ENCODE measurements at regions not wholly inside any gene's neighbourhood (a gene's known extent, or its start where the extent isn't known, plus 50 kb on each side); places are given as distances from the start of the nearest gene placed in this dataset.
"Not testable (repeated sequence)": the region's sequence is repeated elsewhere in the genome, so short reads cannot be mapped to it uniquely, and the experiment has no call there.

GRCh38 chr2:87469180-87470151 is 278.4 kb upstream of the PLGLB2 start:
- TF ChIP-seq, protein P1, sequence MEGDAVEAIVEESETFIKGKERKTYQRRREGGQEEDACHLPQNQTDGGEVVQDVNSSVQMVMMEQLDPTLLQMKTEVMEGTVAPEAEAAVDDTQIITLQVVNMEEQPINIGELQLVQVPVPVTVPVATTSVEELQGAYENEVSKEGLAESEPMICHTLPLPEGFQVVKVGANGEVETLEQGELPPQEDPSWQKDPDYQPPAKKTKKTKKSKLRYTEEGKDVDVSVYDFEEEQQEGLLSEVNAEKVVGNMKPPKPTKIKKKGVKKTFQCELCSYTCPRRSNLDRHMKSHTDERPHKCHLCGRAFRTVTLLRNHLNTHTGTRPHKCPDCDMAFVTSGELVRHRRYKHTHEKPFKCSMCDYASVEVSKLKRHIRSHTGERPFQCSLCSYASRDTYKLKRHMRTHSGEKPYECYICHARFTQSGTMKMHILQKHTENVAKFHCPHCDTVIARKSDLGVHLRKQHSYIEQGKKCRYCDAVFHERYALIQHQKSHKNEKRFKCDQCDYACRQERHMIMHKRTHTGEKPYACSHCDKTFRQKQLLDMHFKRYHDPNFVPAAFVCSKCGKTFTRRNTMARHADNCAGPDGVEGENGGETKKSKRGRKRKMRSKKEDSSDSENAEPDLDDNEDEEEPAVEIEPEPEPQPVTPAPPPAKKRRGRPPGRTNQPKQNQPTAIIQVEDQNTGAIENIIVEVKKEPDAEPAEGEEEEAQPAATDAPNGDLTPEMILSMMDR (IDR thresholded peaks at IDR 0.05; ENCODE audit: low read length), result not testable (repeated sequence)
- not testable (repeated sequence) for TF ChIP-seq EZH2phosphoT487 (IDR thresholded peaks at IDR 0.05; ENCODE audit: low read length); EZH2 (optimal IDR thresholded peaks at IDR 0.05; ENCODE audit: low read depth, low read length)

Data from MM.1S (cell line).